Fibroblast of the aortic adventitia (primary cell): ENCODE measurements at regions not wholly inside any gene's neighbourhood (a gene's known extent, or its start where the extent isn't known, plus 50 kb on each side); places are given as distances from the start of the nearest gene placed in this dataset.

Experiments used
- DNase-seq: peaks from one replicate; pipeline ENCODE4 v3.0.0-alpha.2; 2010; ENCODE audit warnings: low read depth
- H3K4me3 ChIP-seq: 2 replicates; pipeline ENCODE4 v1.5.1; 2011; ENCODE audit warnings: low read depth, mild to moderate bottlenecking, control low read depth, low read length, moderate library complexity
- TF ChIP-seq, protein P1 (sequence below): IDR thresholded peaks from 2 replicates; pipeline ENCODE4 v1.5.1; 2011; ENCODE audit warnings: mild to moderate bottlenecking, low read length, control low read depth, inconsistent platforms; ENCODE audit not compliant: insufficient read depth

- TF ChIP-seq, protein P1, sequence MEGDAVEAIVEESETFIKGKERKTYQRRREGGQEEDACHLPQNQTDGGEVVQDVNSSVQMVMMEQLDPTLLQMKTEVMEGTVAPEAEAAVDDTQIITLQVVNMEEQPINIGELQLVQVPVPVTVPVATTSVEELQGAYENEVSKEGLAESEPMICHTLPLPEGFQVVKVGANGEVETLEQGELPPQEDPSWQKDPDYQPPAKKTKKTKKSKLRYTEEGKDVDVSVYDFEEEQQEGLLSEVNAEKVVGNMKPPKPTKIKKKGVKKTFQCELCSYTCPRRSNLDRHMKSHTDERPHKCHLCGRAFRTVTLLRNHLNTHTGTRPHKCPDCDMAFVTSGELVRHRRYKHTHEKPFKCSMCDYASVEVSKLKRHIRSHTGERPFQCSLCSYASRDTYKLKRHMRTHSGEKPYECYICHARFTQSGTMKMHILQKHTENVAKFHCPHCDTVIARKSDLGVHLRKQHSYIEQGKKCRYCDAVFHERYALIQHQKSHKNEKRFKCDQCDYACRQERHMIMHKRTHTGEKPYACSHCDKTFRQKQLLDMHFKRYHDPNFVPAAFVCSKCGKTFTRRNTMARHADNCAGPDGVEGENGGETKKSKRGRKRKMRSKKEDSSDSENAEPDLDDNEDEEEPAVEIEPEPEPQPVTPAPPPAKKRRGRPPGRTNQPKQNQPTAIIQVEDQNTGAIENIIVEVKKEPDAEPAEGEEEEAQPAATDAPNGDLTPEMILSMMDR, result peak; percentile 34
- H3K4me3 ChIP-seq, result no peak overlapping the region
- DNase-seq, result peak; percentile 56
Measured at GRCh38 chr4:31692399-31692940, 972.3 kb downstream of the PCDH7 start.

DNA sequence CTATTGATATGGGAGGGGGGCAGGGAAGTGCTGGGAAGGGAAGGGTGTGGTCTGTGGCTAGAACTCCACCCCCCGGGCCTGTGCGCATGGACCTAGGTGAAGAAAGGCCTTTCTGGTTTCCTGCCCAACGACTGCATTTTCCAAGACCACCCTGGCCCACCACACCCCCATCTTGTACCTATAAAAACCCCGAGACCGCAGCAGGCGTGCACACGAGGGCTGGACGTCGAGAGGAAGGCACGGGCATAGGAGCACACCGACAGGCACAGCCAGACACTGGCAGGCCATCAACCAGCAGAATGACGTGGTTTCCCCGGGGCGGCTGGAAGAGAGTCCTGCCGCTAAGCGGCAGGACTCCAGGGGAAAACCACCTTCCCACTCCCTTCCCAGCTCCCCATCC is 981.1 kb downstream of the PCDH7 start:
- no peak overlapping the region for H3K4me3 ChIP-seq
- TF ChIP-seq, protein P1, result no peak
- DNase-seq, result no peak

- H3K4me3 ChIP-seq, result no peak overlapping the region
- TF ChIP-seq, protein P1, result no peak
- peak; percentile 48 for DNase-seq
Measured at GRCh38 chr4:31702326-31702725, 982.2 kb downstream of the PCDH7 start.

GRCh38 chr4:31714238-31714637 is 994.1 kb downstream of the PCDH7 start:
- TF ChIP-seq, protein P1, result no peak
- no peak overlapping the region for H3K4me3 ChIP-seq
- no peak for DNase-seq

DNA sequence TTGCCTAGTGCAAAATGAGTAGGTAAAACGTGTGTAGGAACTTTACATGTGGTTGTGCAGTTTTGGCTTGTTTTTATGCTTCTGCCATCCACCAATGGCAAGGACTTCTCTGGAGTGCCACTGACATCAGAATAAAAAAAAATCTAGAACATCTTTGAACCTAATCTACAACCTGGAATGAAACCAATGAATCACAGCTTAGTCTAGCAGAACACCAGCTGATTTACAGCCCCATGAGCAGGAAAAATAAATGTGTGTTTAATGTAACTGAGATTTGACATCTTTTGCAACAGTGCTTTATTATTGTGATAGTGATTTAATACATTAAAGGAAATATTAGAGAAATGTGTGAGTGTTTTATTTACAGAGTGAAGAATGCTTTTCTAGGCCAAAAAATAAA is 995.1 kb downstream of the PCDH7 start:
- peak; percentile 2 for DNase-seq
- H3K4me3 ChIP-seq, result no peak overlapping the region
- TF ChIP-seq, protein P1, result no peak

DNA sequence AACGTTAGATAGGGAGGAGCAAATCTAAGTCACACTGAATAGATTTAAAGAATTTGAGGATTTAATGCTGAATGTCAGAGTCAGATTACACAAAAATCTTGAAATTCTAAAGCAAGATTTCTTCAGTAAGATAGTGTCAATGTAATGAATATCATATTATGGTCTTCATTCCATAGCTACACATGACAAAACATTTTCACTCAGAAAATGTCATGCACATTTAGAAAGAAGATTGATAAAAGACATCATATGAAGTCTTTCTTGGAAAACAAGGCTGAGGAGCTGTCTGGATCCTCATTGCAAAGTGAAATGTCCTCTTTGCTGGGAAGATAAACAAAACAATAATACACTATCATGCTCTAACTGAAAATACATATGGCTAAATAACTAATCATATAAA is 1006.9 kb downstream of the PCDH7 start:
- no peak overlapping the region for H3K4me3 ChIP-seq
- no peak for DNase-seq
- TF ChIP-seq, protein P1, result no peak

- TF ChIP-seq, protein P1, result no peak
- DNase-seq, result no peak
- H3K4me3 ChIP-seq, result no peak overlapping the region
Measured at GRCh38 chr4:31735004-31735403, 1014.8 kb downstream of the PCDH7 start.
